ENCODE measurements at regions not wholly inside any gene's neighbourhood (a gene's known extent, or its start where the extent isn't known, plus 50 kb on each side); places are given as distances from the start of the nearest gene placed in this dataset.

GRCh38 chr4:137644201-137644600 is 111.9 kb upstream of the PCDH18 start:
- TF ChIP-seq YY1 (IDR thresholded peaks at IDR 0.05; ENCODE audit: low read depth) (no peak), GABPA (IDR thresholded peaks at IDR 0.05; ENCODE audit: low read depth) (no peak), CTCF (IDR thresholded peaks at IDR 0.05) (no peak), REST (IDR thresholded peaks at IDR 0.05; ENCODE audit: low read depth, low read length) (no peak), MAX (IDR thresholded peaks at IDR 0.05; ENCODE audit: low read depth) (no peak), TCF12 (IDR thresholded peaks at IDR 0.05) (no peak), POLR2AphosphoS5 (IDR thresholded peaks at IDR 0.05; ENCODE audit: low read depth, low read length) (no peak), EP300 (IDR thresholded peaks at IDR 0.05; ENCODE audit: borderline replicate concordance in 1 of 2, low read depth in 1 of 2, low read length in 1 of 2) (no peak), SMC3 (IDR thresholded peaks at IDR 0.05; ENCODE audit: low read depth, low read length) (no peak), RAD21 (IDR thresholded peaks at IDR 0.05; ENCODE audit: low read length) (no peak), IRF3 (IDR thresholded peaks at IDR 0.05; ENCODE audit: low read depth, low read length) (no peak)
